Stimulated activated CD8-positive, alpha-beta memory T cell treated with anti-CD3 and anti-CD28 coated beads, Interleukin-2, amount 100 ng/mL, for 1 hour (primary cell): ENCODE measurements at regions not wholly inside any gene's neighbourhood (a gene's known extent, or its start where the extent isn't known, plus 50 kb on each side); places are given as distances from the start of the nearest gene placed in this dataset.
"Not testable (repeated sequence)": the region's sequence is repeated elsewhere in the genome, so short reads cannot be mapped to it uniquely, and the experiment has no call there.

ENCODE experiments used
- DNase-seq, 2 donors: peaks; one replicate each; pipeline ENCODE4 v3.0.0-alpha.2; 2020; ENCODE audit warnings: low read depth in 2 of 2

- DNase-seq, result not testable (repeated sequence)
Observed at GRCh38 chr1:120238867-120239266, 62.5 kb upstream of the SEC22B start.

DNA sequence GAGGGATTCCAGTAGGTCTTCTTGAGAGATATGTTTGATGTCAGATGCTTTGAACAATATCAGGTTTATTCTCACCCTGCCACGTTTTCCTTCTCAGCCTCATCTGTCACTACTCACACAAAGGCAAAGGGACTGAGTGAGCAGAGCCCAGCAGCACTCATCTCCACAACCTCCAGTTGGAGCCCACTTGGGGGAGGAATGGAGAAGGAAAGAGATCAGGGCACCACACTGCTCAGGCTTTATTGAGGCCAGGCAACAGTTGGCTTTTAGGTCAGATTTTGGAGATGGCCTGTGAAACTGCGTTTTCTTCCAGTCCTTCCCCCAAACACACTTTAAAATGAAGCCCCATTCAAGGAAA is 57.3 kb upstream of the SEC22B start:
- DNase-seq, result not testable (repeated sequence)

DNA sequence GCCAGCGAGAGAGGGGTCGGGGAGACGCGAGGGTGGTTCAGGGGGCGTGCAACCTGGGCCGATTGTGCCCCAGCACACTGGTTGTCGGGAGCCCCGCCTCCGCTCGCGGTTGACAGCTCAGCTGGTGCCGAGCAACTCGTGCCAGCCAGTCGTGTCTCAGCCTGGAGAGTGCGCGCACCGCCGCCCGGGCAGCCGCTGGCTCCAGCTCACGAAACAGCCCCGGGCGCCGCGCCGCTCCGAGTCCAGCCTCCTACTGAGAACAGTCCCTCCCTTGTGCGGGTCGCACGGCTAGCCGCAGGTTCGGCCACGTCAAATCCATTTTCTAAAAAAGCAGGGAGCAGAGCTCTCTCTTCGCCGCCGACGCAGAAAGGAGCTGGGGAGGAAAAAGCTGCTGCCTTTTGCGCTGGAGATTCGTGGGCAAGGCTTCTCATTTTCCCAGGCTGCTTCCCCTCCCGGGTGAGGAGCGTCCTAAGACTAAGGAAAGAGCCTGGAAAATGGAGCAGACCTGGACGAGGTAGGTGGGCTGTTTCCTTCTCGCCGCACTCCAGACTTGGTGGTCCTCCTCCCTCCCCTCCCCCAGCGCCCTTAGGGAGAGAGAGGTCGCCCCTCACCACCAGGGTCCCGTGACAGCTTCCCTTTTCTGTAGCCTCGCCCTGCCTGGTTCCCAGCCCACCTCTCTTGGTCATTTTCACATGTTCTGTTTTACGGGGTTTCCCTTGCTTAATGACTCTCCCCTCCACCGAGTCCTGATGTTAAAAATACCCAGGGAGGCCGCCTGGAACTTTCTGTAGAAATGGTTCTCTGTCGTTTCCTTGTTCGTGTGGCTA is 56.7 kb upstream of the SEC22B start:
- DNase-seq, result not testable (repeated sequence)

GRCh38 chr1:120229835-120230234 is 53.5 kb upstream of the SEC22B start:
- not testable (repeated sequence) for DNase-seq
